ENCODE measurements at regions not wholly inside any gene's neighbourhood (a gene's known extent, or its start where the extent isn't known, plus 50 kb on each side); places are given as distances from the start of the nearest gene placed in this dataset.

DNA sequence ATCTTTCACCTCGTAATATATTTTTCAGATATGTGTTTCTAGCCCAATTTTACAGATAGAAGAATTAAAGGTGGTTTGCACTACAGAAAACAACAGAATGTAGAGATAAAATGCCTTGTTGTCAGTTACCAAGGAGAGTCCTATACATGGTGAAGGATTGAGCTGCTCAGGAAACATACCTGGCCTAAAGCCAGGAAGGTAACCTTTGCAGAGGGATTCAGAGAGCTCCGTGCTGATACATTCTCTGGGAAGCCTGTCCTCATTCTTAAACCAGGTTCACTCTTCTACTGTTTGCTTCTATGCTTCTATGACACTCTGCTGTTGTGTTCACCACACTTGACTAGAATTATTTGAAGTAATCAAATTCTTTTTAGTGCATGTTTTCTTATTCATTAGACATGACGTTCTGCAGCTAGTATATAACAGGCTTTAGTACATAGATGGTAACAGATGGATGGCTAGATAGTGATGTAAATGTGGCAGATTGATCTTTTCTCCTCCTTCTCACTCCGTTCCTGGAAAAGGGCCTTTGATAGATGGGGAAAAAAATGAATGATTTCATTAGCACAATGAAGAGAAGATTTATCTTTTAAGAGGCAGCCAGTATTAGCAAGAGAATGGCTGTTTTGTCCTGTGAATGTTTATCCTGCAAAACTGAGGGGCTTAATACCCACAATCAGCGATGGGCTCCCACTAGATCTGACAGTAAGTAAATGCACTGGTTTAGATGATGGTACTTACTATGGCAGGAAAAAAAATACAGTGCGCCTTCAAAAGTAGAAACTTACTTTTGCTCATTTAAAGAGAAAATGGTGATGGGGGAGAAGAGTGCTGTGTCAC, 589.6 kb upstream of the FAM98A start:
- TF ChIP-seq KLF10 (tag by site-specific recombination; IDR thresholded peaks at IDR 0.05) (no peak), HOXC10 (CRISPR knock-in tag; IDR thresholded peaks at IDR 0.05) (no peak), ZNF654 (tag by site-specific recombination; IDR thresholded peaks at IDR 0.05; ENCODE audit: low read depth) (no peak), ZNF202 (tag by site-specific recombination; IDR thresholded peaks at IDR 0.05; ENCODE audit: borderline replicate concordance) (no peak), KLF16 (tag by site-specific recombination; IDR thresholded peaks at IDR 0.05) (no peak)
- TF ChIP-seq, protein P1, sequence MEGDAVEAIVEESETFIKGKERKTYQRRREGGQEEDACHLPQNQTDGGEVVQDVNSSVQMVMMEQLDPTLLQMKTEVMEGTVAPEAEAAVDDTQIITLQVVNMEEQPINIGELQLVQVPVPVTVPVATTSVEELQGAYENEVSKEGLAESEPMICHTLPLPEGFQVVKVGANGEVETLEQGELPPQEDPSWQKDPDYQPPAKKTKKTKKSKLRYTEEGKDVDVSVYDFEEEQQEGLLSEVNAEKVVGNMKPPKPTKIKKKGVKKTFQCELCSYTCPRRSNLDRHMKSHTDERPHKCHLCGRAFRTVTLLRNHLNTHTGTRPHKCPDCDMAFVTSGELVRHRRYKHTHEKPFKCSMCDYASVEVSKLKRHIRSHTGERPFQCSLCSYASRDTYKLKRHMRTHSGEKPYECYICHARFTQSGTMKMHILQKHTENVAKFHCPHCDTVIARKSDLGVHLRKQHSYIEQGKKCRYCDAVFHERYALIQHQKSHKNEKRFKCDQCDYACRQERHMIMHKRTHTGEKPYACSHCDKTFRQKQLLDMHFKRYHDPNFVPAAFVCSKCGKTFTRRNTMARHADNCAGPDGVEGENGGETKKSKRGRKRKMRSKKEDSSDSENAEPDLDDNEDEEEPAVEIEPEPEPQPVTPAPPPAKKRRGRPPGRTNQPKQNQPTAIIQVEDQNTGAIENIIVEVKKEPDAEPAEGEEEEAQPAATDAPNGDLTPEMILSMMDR (tag by site-specific recombination; IDR thresholded peaks at IDR 0.05): no peak
- TF ChIP-seq, protein P2, sequence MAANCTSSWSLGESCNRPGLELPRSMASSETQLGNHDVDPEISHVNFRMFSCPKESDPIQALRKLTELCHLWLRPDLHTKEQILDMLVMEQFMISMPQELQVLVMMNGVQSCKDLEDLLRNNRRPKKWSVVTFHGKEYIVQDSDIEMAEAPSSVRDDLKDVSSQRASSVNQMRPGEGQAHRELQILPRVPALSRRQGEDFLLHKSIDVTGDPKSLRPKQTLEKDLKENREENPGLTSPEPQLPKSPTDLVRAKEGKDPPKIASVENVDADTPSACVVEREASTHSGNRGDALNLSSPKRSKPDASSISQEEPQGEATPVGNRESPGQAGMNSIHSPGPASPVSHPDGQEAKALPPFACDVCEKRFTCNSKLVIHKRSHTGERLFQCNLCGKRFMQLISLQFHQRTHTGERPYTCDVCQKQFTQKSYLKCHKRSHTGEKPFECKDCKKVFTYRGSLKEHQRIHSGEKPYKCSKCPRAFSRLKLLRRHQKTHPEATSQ (tag by site-specific recombination; IDR thresholded peaks at IDR 0.05): no peak

Measured in HEK293 (cell line).